ENCODE measurements at regions not wholly inside any gene's neighbourhood (a gene's known extent, or its start where the extent isn't known, plus 50 kb on each side); places are given as distances from the start of the nearest gene placed in this dataset.
"Not testable (repeated sequence)": the region's sequence is repeated elsewhere in the genome, so short reads cannot be mapped to it uniquely, and the experiment has no call there.

- ChIA-PET POLR2A (no interaction called here), CTCF (interaction anchor here (0.9 kb wide), 1 partner anchor 17 kb away, joined by 3 read pairs; no protein-coding TSS in a partner anchor)
Measured at GRCh38 chrX:114178126-114178525, 405.8 kb upstream of the HTR2C start.

GRCh38 chrX:114167276-114167675 lies 416.6 kb upstream of the HTR2C start:
- H3K4me3 ChIP-seq (ENCODE audit: low read depth, low read length); H3K36me3 ChIP-seq (ENCODE audit: control insufficient read depth in 2 of 2, insufficient read depth in 1 of 2, low read length in 2 of 2); CTCF ChIA-PET; H3K9me3 ChIP-seq (ENCODE audit: control insufficient read depth, insufficient read depth, low read depth, low read length); H3K27ac ChIP-seq (ENCODE audit: extremely low read depth, low read depth, low read length); POLR2A ChIA-PET; H3K4me1 ChIP-seq (ENCODE audit: control insufficient read depth, insufficient read depth, low read length): not testable (repeated sequence)
- TF ChIP-seq SETDB1 (IDR thresholded peaks at IDR 0.05; ENCODE audit: insufficient read length, low read length) (peak; percentile 80), TRIM28 (IDR thresholded peaks at IDR 0.05; ENCODE audit: borderline replicate concordance, low read length) (peak; percentile 34; the same call in 1 of the 2 replicates)

More at GRCh38 chrX:114178126-114178525, 405.8 kb upstream of the HTR2C start:
- TF ChIP-seq CTCF (tag by site-specific recombination; IDR thresholded peaks at IDR 0.05), result no peak
- Histone ChIP-seq H3K4me1 (ENCODE audit: control insufficient read depth, insufficient read depth, low read length) (no peaks in the 10 kb centered on the region), H3K9me3 (ENCODE audit: control insufficient read depth, insufficient read depth, low read depth, low read length) (no peaks in the 10 kb centered on the region), H3K27ac (ENCODE audit: extremely low read depth, low read depth, low read length) (no peak overlapping the region), H3K4me3 (ENCODE audit: low read depth, low read length) (no peak overlapping the region), H3K36me3 (ENCODE audit: control insufficient read depth in 2 of 2, insufficient read depth in 1 of 2, low read length in 2 of 2) (no peaks in the 10 kb centered on the region)

GRCh38 chrX:114166601-114167000 lies 417.3 kb upstream of the HTR2C start:
- Histone ChIP-seq H3K4me3 (ENCODE audit: low read depth, low read length) (no peak overlapping the region), H3K4me1 (ENCODE audit: control insufficient read depth, insufficient read depth, low read length) (no peaks in the 10 kb centered on the region), H3K27ac (ENCODE audit: extremely low read depth, low read depth, low read length) (no peak overlapping the region), H3K9me3 (ENCODE audit: control insufficient read depth, insufficient read depth, low read depth, low read length) (no peaks in the 10 kb centered on the region; the same call in 1 of the 2 replicates), H3K36me3 (ENCODE audit: control insufficient read depth in 2 of 2, insufficient read depth in 1 of 2, low read length in 2 of 2) (no peaks in the 10 kb centered on the region)
- CTCF ChIA-PET, result no interaction called here
- TF ChIP-seq ELK4 (IDR thresholded peaks at IDR 0.05; ENCODE audit: borderline replicate concordance, low read depth, low read length) (no peak), INSM2 (tag by site-specific recombination; IDR thresholded peaks at IDR 0.05) (no peak), ZNF670 (tag by site-specific recombination; IDR thresholded peaks at IDR 0.05; ENCODE audit: low read depth) (no peak), ZNF785 (tag by site-specific recombination; IDR thresholded peaks at IDR 0.05) (no peak), ZNF37A (tag by site-specific recombination; IDR thresholded peaks at IDR 0.05) (no peak)
- POLR2A ChIA-PET, result no interaction called here

- Histone ChIP-seq H3K4me1 (ENCODE audit: control insufficient read depth, insufficient read depth, low read length) (no peaks in the 10 kb centered on the region), H3K36me3 (ENCODE audit: control insufficient read depth in 2 of 2, insufficient read depth in 1 of 2, low read length in 2 of 2) (no peaks in the 10 kb centered on the region), H3K9me3 (ENCODE audit: control insufficient read depth, insufficient read depth, low read depth, low read length) (no peaks in the 10 kb centered on the region; the same call in 1 of the 2 replicates), H3K27ac (ENCODE audit: extremely low read depth, low read depth, low read length) (no peak overlapping the region), H3K4me3 (ENCODE audit: low read depth, low read length) (no peak overlapping the region)
- no peak for TF ChIP-seq SCRT1 (tag by site-specific recombination; IDR thresholded peaks at IDR 0.05; ENCODE audit: borderline replicate concordance)
- TF ChIP-seq ZNF174 (tag by site-specific recombination; IDR thresholded peaks at IDR 0.05), result no peak
- TF ChIP-seq ZNF560 (tag by site-specific recombination; IDR thresholded peaks at IDR 0.05; ENCODE audit: borderline replicate concordance), result no peak
- TF ChIP-seq ZNF645 (tag by site-specific recombination; IDR thresholded peaks at IDR 0.05), result no peak
- no peak for TF ChIP-seq ZSCAN16 (tag by site-specific recombination; IDR thresholded peaks at IDR 0.05)
- no peak for TF ChIP-seq ZFHX2 (tag by site-specific recombination; conservative IDR thresholded peaks at IDR 0.05)
- no peak for TF ChIP-seq ZNF558 (tag by site-specific recombination; IDR thresholded peaks at IDR 0.05)
- no peak for TF ChIP-seq ZNF169 (tag by site-specific recombination; IDR thresholded peaks at IDR 0.05)
- no peak for TF ChIP-seq ZNF292 (tag by site-specific recombination; IDR thresholded peaks at IDR 0.05; ENCODE audit: borderline replicate concordance, low read depth)
- TF ChIP-seq ZBTB1 (tag by site-specific recombination; IDR thresholded peaks at IDR 0.05), result no peak
- ChIA-PET POLR2A (no interaction called here), CTCF (no interaction called here)
Measured at GRCh38 chrX:114165537-114165936, 418.3 kb upstream of the HTR2C start.

All from HEK293 (cell line).